GM23338 (cell line): ENCODE measurements at regions not wholly inside any gene's neighbourhood (a gene's known extent, or its start where the extent isn't known, plus 50 kb on each side); places are given as distances from the start of the nearest gene placed in this dataset.

Experiments
- ATAC-seq: fragments of 200-7000 bp; cut with Tn5 transposase; 3 replicates; pipeline ENCODE4 v1.9.1; 2020
- DNase-seq: peaks from one replicate; pipeline ENCODE4 v3.0.0-alpha.2; 2015; ENCODE audit warnings: low spot score
- H2AFZ ChIP-seq: fragments of 200-600 bp; sonication (generic); 2 replicates; pipeline ENCODE4 v1.8.0; 2016; ENCODE audit warnings: antibody characterized with exemption, mild to moderate bottlenecking, moderate library complexity
- H3F3A ChIP-seq: fragments of 200-600 bp; sonication (generic); replicated peaks from 2 replicates; pipeline ENCODE4 v1.8.0; 2017; ENCODE audit warnings: antibody characterized with exemption, mixed run types, low read depth
- H3K27ac ChIP-seq: fragments of 200-600 bp; sonication (generic); 2 replicates; pipeline ENCODE4 v1.6.1; 2016; ENCODE audit warnings: low read depth
- H3K27me3 ChIP-seq: fragments of 200-600 bp; sonication (generic); 2 replicates; pipeline ENCODE4 v1.8.0; 2016; ENCODE audit warnings: mild to moderate bottlenecking, mixed run types, moderate library complexity; ENCODE audit not compliant: insufficient read depth
- H3K36me3 ChIP-seq: fragments of 200-600 bp; sonication (generic); 2 replicates; pipeline ENCODE4 v1.8.0; 2016; ENCODE audit warnings: mild to moderate bottlenecking; ENCODE audit not compliant: insufficient read depth
- H3K4me1 ChIP-seq: fragments of 200-600 bp; sonication (generic); 2 replicates; pipeline ENCODE4 v1.8.0; 2016; ENCODE audit warnings: mild to moderate bottlenecking, moderate library complexity; ENCODE audit not compliant: insufficient read depth
- H3K4me2 ChIP-seq: fragments of 200-600 bp; sonication (generic); 2 replicates; pipeline ENCODE4 v1.7.1; 2017; ENCODE audit warnings: mixed run types
- H3K4me3 ChIP-seq: fragments of 200-600 bp; sonication (generic); 2 replicates; pipeline ENCODE4 v1.6.1; 2016; ENCODE audit warnings: mixed run types
- H3K79me2 ChIP-seq: fragments of 200-600 bp; sonication (generic); replicated peaks from 2 replicates; pipeline ENCODE4 v1.8.0; 2017; ENCODE audit warnings: mild to moderate bottlenecking; ENCODE audit not compliant: insufficient read depth
- H3K9me2 ChIP-seq: fragments of 200-600 bp; sonication (generic); 2 replicates; pipeline ENCODE4 v1.8.0; 2017; ENCODE audit not compliant: insufficient read depth
- H4K20me1 ChIP-seq: fragments of 200-600 bp; sonication (generic); replicated peaks from 2 replicates; pipeline ENCODE4 v1.8.0; 2017; ENCODE audit warnings: mild to moderate bottlenecking; ENCODE audit not compliant: insufficient read depth
- H3K27ac Mint-ChIP-seq: 2 replicates; pipeline ENCODE4 v1.8.0; 2020; ENCODE audit warnings: inconsistent platforms, mild to moderate bottlenecking, moderate library complexity, mixed read lengths
- H3K27me3 Mint-ChIP-seq: 3 replicates; pipeline ENCODE4 v1.8.0; 2022; ENCODE audit warnings: low read depth, mild to moderate bottlenecking, moderate library complexity, mixed read lengths, inconsistent platforms; ENCODE audit not compliant: insufficient read depth, poor library complexity
- H3K36me3 Mint-ChIP-seq: 3 replicates; pipeline ENCODE4 v1.8.0; 2021; ENCODE audit warnings: low read depth, mild to moderate bottlenecking, inconsistent platforms, moderate library complexity, mixed read lengths
- H3K4me1 Mint-ChIP-seq: 3 replicates; pipeline ENCODE4 v1.8.0; 2020; ENCODE audit warnings: mild to moderate bottlenecking, inconsistent platforms, mixed read lengths
- H3K4me3 Mint-ChIP-seq: 3 replicates; pipeline ENCODE4 v1.8.0; 2021; ENCODE audit warnings: moderate library complexity, mild to moderate bottlenecking, inconsistent platforms, mixed read lengths
- H3K9me3 Mint-ChIP-seq: 3 replicates; pipeline ENCODE4 v1.8.0; 2020; ENCODE audit warnings: moderate library complexity, mild to moderate bottlenecking, inconsistent platforms, mixed read lengths
- CREB1 ChIP-seq: fragments of 250-450 bp; sonication (Bioruptor Pico); IDR thresholded peaks from 2 replicates; pipeline ENCODE4 v1.5.0; 2020; ENCODE audit warnings: low read depth, mild to moderate bottlenecking, moderate library complexity
- EZH2phosphoT487 ChIP-seq: fragments of 200-600 bp; sonication (generic); IDR thresholded peaks from one replicate; pipeline ENCODE4 v1.8.1; 2018; ENCODE audit warnings: antibody characterized with exemption; ENCODE audit not compliant: unreplicated experiment
- JUNB ChIP-seq: IDR thresholded peaks from one replicate; pipeline ENCODE4 v1.6.1; 2016; ENCODE audit warnings: antibody characterized with exemption; ENCODE audit not compliant: unreplicated experiment
- NANOG ChIP-seq: IDR thresholded peaks from 2 replicates; pipeline ENCODE4 v1.6.1; 2016; ENCODE audit warnings: antibody characterized with exemption, borderline replicate concordance
- POLR2AphosphoS5 ChIP-seq: IDR thresholded peaks from 2 replicates; pipeline ENCODE4 v1.6.1; 2016; ENCODE audit warnings: antibody characterized with exemption, low read depth
- ZNF114 ChIP-seq: fragments of 250-450 bp; sonication (Bioruptor Pico); IDR thresholded peaks from 2 replicates; pipeline ENCODE4 v1.5.0; 2020; ENCODE audit warnings: mild to moderate bottlenecking, moderate library complexity
- TF ChIP-seq, protein P1 (sequence below): fragments of 250-450 bp; sonication (Bioruptor Pico); IDR thresholded peaks from 2 replicates; pipeline ENCODE4 v1.5.0; 2020; ENCODE audit warnings: mild to moderate bottlenecking, moderate library complexity
- TF ChIP-seq, protein P2 (sequence below), 2 experiments: fragments of 200-600 bp in 1 of 2; sonication (generic) in 1 of 2; conservative IDR thresholded peaks; 2 replicates each; pipeline versions ENCODE4 v1.5.1 to v1.6.1; 2016 to 2017; ENCODE audit warnings: antibody characterized with exemption in 2 of 2, low read depth in 2 of 2, mild to moderate bottlenecking in 2 of 2, moderate library complexity in 1 of 2
- TF ChIP-seq, protein P3 (sequence below): IDR thresholded peaks from 2 replicates; pipeline ENCODE4 v1.6.1; 2016; ENCODE audit warnings: antibody characterized with exemption

DNA sequence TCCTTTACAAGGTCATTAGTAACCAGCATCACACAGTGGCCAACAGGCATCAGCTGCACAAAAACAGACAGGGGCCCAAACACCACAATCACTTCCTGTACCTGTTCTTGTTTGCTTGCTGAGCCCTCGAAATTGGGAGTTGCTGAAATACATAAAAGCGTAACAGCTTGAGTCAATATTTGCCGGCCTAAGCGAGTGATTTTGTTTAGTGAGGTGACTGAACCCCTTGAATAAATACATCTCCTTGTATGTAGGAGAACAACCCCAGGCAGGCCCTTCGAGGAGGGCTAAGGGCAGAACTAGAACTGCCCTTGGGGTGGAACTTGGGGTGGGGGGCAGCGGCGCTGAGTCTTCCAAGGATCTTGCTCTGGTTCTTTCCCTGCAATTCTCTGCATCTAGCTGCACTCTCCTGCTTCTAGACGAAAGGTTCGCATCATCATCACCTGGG, 502.5 kb downstream of the RASEF start (continued):
- TF ChIP-seq, protein P1, sequence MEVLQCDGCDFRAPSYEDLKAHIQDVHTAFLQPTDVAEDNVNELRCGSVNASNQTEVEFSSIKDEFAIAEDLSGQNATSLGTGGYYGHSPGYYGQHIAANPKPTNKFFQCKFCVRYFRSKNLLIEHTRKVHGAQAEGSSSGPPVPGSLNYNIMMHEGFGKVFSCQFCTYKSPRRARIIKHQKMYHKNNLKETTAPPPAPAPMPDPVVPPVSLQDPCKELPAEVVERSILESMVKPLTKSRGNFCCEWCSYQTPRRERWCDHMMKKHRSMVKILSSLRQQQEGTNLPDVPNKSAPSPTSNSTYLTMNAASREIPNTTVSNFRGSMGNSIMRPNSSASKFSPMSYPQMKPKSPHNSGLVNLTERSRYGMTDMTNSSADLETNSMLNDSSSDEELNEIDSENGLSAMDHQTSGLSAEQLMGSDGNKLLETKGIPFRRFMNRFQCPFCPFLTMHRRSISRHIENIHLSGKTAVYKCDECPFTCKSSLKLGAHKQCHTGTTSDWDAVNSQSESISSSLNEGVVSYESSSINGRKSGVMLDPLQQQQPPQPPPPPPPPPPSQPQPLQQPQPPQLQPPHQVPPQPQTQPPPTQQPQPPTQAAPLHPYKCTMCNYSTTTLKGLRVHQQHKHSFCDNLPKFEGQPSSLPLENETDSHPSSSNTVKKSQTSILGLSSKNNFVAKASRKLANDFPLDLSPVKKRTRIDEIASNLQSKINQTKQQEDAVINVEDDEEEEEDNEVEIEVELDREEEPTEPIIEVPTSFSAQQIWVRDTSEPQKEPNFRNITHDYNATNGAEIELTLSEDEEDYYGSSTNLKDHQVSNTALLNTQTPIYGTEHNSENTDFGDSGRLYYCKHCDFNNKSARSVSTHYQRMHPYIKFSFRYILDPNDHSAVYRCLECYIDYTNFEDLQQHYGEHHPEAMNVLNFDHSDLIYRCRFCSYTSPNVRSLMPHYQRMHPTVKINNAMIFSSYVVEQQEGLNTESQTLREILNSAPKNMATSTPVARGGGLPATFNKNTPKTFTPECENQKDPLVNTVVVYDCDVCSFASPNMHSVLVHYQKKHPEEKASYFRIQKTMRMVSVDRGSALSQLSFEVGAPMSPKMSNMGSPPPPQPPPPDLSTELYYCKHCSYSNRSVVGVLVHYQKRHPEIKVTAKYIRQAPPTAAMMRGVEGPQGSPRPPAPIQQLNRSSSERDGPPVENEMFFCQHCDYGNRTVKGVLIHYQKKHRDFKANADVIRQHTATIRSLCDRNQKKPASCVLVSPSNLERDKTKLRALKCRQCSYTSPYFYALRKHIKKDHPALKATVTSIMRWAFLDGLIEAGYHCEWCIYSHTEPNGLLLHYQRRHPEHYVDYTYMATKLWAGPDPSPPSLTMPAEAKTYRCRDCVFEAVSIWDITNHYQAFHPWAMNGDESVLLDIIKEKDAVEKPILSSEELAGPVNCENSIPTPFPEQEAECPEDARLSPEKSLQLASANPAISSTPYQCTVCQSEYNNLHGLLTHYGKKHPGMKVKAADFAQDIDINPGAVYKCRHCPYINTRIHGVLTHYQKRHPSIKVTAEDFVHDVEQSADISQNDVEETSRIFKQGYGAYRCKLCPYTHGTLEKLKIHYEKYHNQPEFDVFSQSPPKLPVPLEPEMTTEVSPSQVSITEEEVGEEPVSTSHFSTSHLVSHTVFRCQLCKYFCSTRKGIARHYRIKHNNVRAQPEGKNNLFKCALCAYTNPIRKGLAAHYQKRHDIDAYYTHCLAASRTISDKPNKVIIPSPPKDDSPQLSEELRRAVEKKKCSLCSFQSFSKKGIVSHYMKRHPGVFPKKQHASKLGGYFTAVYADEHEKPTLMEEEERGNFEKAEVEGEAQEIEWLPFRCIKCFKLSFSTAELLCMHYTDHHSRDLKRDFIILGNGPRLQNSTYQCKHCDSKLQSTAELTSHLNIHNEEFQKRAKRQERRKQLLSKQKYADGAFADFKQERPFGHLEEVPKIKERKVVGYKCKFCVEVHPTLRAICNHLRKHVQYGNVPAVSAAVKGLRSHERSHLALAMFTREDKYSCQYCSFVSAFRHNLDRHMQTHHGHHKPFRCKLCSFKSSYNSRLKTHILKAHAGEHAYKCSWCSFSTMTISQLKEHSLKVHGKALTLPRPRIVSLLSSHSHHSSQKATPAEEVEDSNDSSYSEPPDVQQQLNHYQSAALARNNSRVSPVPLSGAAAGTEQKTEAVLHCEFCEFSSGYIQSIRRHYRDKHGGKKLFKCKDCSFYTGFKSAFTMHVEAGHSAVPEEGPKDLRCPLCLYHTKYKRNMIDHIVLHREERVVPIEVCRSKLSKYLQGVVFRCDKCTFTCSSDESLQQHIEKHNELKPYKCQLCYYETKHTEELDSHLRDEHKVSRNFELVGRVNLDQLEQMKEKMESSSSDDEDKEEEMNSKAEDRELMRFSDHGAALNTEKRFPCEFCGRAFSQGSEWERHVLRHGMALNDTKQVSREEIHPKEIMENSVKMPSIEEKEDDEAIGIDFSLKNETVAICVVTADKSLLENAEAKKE (CRISPR knock-in tag) = no peak
- TF ChIP-seq POLR2AphosphoS5 (no peak), NANOG (no peak), EZH2phosphoT487 (no peak)
- TF ChIP-seq, protein P2, sequence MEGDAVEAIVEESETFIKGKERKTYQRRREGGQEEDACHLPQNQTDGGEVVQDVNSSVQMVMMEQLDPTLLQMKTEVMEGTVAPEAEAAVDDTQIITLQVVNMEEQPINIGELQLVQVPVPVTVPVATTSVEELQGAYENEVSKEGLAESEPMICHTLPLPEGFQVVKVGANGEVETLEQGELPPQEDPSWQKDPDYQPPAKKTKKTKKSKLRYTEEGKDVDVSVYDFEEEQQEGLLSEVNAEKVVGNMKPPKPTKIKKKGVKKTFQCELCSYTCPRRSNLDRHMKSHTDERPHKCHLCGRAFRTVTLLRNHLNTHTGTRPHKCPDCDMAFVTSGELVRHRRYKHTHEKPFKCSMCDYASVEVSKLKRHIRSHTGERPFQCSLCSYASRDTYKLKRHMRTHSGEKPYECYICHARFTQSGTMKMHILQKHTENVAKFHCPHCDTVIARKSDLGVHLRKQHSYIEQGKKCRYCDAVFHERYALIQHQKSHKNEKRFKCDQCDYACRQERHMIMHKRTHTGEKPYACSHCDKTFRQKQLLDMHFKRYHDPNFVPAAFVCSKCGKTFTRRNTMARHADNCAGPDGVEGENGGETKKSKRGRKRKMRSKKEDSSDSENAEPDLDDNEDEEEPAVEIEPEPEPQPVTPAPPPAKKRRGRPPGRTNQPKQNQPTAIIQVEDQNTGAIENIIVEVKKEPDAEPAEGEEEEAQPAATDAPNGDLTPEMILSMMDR (conservative IDR thresholded peaks at IDR 0.05; ENCODE audit: low read depth in 2 of 2) = no peak
- TF ChIP-seq, protein P3, sequence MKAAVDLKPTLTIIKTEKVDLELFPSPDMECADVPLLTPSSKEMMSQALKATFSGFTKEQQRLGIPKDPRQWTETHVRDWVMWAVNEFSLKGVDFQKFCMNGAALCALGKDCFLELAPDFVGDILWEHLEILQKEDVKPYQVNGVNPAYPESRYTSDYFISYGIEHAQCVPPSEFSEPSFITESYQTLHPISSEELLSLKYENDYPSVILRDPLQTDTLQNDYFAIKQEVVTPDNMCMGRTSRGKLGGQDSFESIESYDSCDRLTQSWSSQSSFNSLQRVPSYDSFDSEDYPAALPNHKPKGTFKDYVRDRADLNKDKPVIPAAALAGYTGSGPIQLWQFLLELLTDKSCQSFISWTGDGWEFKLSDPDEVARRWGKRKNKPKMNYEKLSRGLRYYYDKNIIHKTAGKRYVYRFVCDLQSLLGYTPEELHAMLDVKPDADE = no peak

DNA sequence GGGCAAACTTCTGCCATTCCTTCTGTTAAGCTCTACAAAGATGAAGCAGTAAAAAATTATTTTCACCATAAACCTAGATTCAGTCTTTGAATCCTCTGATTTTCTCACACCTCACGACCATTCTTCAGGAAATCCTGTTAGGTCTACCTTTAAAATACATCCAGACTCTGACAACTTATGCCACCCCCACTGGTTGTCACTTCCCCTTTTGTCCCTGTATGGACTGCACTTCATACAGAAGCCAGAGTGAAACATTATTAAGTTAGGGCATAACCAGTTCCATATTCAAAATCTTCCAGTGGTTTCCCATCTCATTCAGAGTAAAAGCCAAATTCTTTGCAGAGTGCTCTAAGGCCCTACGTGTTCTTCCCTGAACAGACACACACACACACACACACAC, 499.8 kb downstream of the RASEF start:
- H4K20me1 ChIP-seq = no peaks in the 10 kb centered on the region
- Mint-ChIP-seq H3K36me3 (no peaks in the 10 kb centered on the region), H3K9me3 (no peaks in the 10 kb centered on the region), H3K4me1 (peaks cover 10% of the 10 kb centered on the region), H3K27me3 (no peaks in the 10 kb centered on the region), H3K27ac (no peak overlapping the region), H3K4me3 (no peak overlapping the region)
- no peaks in the 10 kb centered on the region for H3K9me2 ChIP-seq
- H3K4me3 ChIP-seq = no peak overlapping the region
- TF ChIP-seq ZNF114 = no peak
- TF ChIP-seq CREB1 (CRISPR knock-in tag) = no peak
- TF ChIP-seq POLR2AphosphoS5 = no peak
- TF ChIP-seq EZH2phosphoT487 = no peak
- TF ChIP-seq JUNB = no peak
- no peak overlapping the region for H3K4me2 ChIP-seq
- H3K27ac ChIP-seq = no peak overlapping the region
- ATAC-seq (no peak), DNase-seq (no peak)
- no peak overlapping the region for H2AFZ ChIP-seq
- no peaks in the 10 kb centered on the region for H3K27me3 ChIP-seq
- H3K36me3 ChIP-seq = no peaks in the 10 kb centered on the region; the same call in 1 of the 2 replicates
- H3F3A ChIP-seq = no peaks in the 10 kb centered on the region
- H3K4me1 ChIP-seq = no peaks in the 10 kb centered on the region
- H3K79me2 ChIP-seq = no peaks in the 10 kb centered on the region
